Fibroblast of peridontal ligament (primary cell): ENCODE measurements at regions not wholly inside any gene's neighbourhood (a gene's known extent, or its start where the extent isn't known, plus 50 kb on each side); places are given as distances from the start of the nearest gene placed in this dataset.

Source experiments
- DNase-seq: peaks from one replicate; pipeline ENCODE4 v3.0.0-alpha.2; 2010; ENCODE audit errors: extremely low read depth

- DNase-seq, result no peak
Observed at GRCh38 chr20:11867291-11867919, 50.3 kb upstream of the BTBD3 start.
